ENCODE measurements at regions not wholly inside any gene's neighbourhood (a gene's known extent, or its start where the extent isn't known, plus 50 kb on each side); places are given as distances from the start of the nearest gene placed in this dataset.

DNA sequence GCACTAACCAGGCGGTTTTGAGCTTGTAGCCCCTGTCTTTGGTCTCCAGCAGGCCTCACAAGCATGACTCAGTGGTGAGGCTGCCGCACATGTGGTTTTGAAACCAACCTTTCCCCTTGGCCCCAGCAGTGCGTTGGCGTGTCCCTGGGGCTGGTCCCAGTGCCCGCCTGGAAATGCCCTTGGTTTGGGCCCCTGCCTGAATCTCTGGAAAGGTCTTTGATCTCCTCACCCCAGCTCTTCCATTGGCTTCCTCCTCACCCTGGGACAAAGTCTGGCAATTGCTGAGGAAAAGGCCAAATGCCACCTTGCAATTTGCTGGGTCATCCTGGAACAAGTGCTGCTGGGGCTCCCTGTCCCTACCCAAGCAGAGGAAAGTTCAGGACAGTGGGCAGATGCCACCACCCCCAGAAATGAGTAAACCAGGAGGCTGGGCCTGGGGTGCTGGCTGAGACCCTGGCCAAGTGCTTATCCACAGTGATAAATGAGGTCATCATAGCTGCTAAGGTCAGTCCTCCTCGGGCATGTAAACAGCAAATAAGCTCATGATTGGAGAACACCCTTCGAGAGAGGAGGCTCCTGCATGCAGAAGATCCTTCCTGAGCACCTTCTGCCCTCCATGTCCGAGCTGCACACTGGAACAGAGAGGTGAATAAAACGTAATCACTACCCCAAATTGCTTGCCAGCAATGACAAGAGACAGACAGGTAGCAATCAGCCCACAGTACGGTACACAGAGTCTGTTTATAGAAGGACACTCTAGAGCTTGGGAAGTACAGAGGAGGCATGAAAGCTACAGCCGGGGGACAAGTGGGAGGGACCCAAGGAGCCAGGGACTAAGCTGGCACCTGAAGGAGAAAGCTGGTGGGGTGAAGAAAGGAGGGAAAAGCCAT is 98.9 kb upstream of the CPEB4 start:
- no peak for TF ChIP-seq EZH2phosphoT487 (IDR thresholded peaks at IDR 0.05; ENCODE audit: borderline replicate concordance, low read length)
- TF ChIP-seq, protein P1, sequence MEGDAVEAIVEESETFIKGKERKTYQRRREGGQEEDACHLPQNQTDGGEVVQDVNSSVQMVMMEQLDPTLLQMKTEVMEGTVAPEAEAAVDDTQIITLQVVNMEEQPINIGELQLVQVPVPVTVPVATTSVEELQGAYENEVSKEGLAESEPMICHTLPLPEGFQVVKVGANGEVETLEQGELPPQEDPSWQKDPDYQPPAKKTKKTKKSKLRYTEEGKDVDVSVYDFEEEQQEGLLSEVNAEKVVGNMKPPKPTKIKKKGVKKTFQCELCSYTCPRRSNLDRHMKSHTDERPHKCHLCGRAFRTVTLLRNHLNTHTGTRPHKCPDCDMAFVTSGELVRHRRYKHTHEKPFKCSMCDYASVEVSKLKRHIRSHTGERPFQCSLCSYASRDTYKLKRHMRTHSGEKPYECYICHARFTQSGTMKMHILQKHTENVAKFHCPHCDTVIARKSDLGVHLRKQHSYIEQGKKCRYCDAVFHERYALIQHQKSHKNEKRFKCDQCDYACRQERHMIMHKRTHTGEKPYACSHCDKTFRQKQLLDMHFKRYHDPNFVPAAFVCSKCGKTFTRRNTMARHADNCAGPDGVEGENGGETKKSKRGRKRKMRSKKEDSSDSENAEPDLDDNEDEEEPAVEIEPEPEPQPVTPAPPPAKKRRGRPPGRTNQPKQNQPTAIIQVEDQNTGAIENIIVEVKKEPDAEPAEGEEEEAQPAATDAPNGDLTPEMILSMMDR (IDR thresholded peaks at IDR 0.05; ENCODE audit: low read depth, low read length, poor library complexity, severe bottlenecking): no peak
